ENCODE measurements at regions not wholly inside any gene's neighbourhood (a gene's known extent, or its start where the extent isn't known, plus 50 kb on each side); places are given as distances from the start of the nearest gene placed in this dataset.

DNA sequence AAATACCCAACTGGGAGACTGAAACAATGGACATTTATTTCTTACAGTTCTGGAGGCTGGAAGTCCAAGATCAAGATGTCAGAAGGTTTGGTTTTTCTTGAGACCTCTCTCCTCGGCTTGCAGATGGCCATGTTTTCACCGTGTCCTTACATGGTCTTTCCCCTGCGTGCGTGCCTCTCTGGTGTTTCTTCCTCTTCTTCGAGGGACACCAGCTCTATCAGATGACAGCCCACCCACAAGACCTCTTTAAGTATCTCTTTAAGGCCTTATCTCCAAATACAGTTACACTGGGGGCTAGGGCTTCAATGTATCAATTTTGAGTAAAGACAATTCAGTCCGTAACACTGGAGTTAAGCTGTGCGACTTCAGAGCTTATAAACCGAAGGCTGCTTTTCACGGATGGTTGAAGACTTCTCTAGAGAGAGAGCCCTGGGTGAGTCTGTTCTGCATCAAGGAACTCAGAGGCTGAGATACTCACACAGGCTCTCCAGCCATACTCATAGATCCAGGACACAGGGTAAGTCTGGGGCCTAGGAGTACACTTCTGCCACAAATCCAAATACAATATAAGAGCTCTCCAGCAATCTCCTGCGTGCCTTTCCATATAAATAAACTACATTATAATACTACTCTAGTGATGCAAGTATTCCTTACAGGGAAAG lies 339.9 kb upstream of the PKDCC start (continued):
- TF ChIP-seq, protein P1, sequence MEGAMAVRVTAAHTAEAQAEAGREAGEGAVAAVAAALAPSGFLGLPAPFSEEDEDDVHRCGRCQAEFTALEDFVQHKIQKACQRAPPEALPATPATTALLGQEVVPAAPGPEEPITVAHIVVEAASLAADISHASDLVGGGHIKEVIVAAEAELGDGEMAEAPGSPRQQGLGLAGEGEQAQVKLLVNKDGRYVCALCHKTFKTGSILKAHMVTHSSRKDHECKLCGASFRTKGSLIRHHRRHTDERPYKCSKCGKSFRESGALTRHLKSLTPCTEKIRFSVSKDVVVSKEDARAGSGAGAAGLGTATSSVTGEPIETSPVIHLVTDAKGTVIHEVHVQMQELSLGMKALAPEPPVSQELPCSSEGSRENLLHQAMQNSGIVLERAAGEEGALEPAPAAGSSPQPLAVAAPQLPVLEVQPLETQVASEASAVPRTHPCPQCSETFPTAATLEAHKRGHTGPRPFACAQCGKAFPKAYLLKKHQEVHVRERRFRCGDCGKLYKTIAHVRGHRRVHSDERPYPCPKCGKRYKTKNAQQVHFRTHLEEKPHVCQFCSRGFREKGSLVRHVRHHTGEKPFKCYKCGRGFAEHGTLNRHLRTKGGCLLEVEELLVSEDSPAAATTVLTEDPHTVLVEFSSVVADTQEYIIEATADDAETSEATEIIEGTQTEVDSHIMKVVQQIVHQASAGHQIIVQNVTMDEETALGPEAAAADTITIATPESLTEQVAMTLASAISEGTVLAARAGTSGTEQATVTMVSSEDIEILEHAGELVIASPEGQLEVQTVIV (IDR thresholded peaks at IDR 0.05; ENCODE audit: borderline replicate concordance, partially characterized antibody) = no peak
- no peak for TF ChIP-seq YY1 (IDR thresholded peaks at IDR 0.05; ENCODE audit: low read depth, low read length)
- no peak for TF ChIP-seq MXI1 (IDR thresholded peaks at IDR 0.05; ENCODE audit: low read depth, low read length)
- TF ChIP-seq NR2F1 (conservative IDR thresholded peaks at IDR 0.05) = no peak
- TF ChIP-seq, protein P2, sequence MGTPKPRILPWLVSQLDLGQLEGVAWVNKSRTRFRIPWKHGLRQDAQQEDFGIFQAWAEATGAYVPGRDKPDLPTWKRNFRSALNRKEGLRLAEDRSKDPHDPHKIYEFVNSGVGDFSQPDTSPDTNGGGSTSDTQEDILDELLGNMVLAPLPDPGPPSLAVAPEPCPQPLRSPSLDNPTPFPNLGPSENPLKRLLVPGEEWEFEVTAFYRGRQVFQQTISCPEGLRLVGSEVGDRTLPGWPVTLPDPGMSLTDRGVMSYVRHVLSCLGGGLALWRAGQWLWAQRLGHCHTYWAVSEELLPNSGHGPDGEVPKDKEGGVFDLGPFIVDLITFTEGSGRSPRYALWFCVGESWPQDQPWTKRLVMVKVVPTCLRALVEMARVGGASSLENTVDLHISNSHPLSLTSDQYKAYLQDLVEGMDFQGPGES (IDR thresholded peaks at IDR 0.05) = no peak
- no peak for TF ChIP-seq ASH2L (IDR thresholded peaks at IDR 0.05; ENCODE audit: borderline replicate concordance, low read depth)

Measured in GM12878 (cell line).